Eye (tissue), 1 donor: ENCODE measurements at regions not wholly inside any gene's neighbourhood (a gene's known extent, or its start where the extent isn't known, plus 50 kb on each side); places are given as distances from the start of the nearest gene placed in this dataset.
"Not testable (repeated sequence)": the region's sequence is repeated elsewhere in the genome, so short reads cannot be mapped to it uniquely, and the experiment has no call there.

Experiments used
- DNase-seq: peaks from one replicate; pipeline ENCODE4 v3.0.0-alpha.2; 2015

- DNase-seq = no peak
Observed at GRCh38 chr5:62825623-62826220, 247.1 kb downstream of the LRRC70 start.

GRCh38 chr5:62824936-62825335, 246.3 kb downstream of the LRRC70 start:
- DNase-seq = no peak

GRCh38 chr5:62817043-62817442, 238.4 kb downstream of the LRRC70 start:
- not testable (repeated sequence) for DNase-seq

GRCh38 chr5:62814991-62815390, 236.4 kb downstream of the LRRC70 start:
- peak; percentile 50 for DNase-seq

- peak; percentile 34 for DNase-seq
Observed at GRCh38 chr5:62812621-62813255, 234.1 kb downstream of the LRRC70 start.

GRCh38 chr5:62804819-62805218, 226.2 kb downstream of the LRRC70 start:
- not testable (repeated sequence) for DNase-seq

GRCh38 chr5:62795926-62796325, 217.3 kb downstream of the LRRC70 start:
- DNase-seq = peak; percentile 12

- no peak for DNase-seq
Observed at GRCh38 chr5:62794456-62794855, 215.8 kb downstream of the LRRC70 start.

GRCh38 chr5:62791059-62791458, 212.4 kb downstream of the LRRC70 start:
- DNase-seq = peak; percentile 12

- DNase-seq = no peak
Observed at GRCh38 chr5:62790348-62790747, 211.7 kb downstream of the LRRC70 start.

- DNase-seq = no peak
Observed at GRCh38 chr5:62786099-62786498, 207.5 kb downstream of the LRRC70 start.

- no peak for DNase-seq
Observed at GRCh38 chr5:62785588-62785987, 207.0 kb downstream of the LRRC70 start.

GRCh38 chr5:62783374-62784057, 204.9 kb downstream of the LRRC70 start:
- no peak for DNase-seq

- DNase-seq = no peak
Observed at GRCh38 chr5:62780888-62781287, 202.3 kb downstream of the LRRC70 start.

- no peak for DNase-seq
Observed at GRCh38 chr5:62780230-62780629, 201.6 kb downstream of the LRRC70 start.

- peak; percentile 80 for DNase-seq
Observed at GRCh38 chr5:62779010-62779422, 200.4 kb downstream of the LRRC70 start.

GRCh38 chr5:62778316-62779009, 199.8 kb downstream of the LRRC70 start:
- no peak for DNase-seq

- DNase-seq = not testable (repeated sequence)
Observed at GRCh38 chr5:62777081-62777480, 198.5 kb downstream of the LRRC70 start.

- DNase-seq = not testable (repeated sequence)
Observed at GRCh38 chr5:62776592-62776991, 198.0 kb downstream of the LRRC70 start.

- DNase-seq = no peak
Observed at GRCh38 chr5:62773460-62773859, 194.8 kb downstream of the LRRC70 start.

GRCh38 chr5:62771341-62771740, 192.7 kb downstream of the LRRC70 start:
- DNase-seq = no peak

- no peak for DNase-seq
Observed at GRCh38 chr5:62767650-62768049, 189.0 kb downstream of the LRRC70 start.

GRCh38 chr5:62767077-62767476, 188.5 kb downstream of the LRRC70 start:
- DNase-seq = no peak

- no peak for DNase-seq
Observed at GRCh38 chr5:62762503-62762902, 183.9 kb downstream of the LRRC70 start.
